Left hindlimb (tissue), 1 donor: ENCODE measurements at regions not wholly inside any gene's neighbourhood (a gene's known extent, or its start where the extent isn't known, plus 50 kb on each side); places are given as distances from the start of the nearest gene placed in this dataset.
A peak's percentile ranks its signal among the peaks of the same experiment; 100 is the strongest.

Experiments
- DNase-seq: peaks from one replicate; pipeline ENCODE4 v3.0.0-alpha.2; 2018

- no peak for DNase-seq
Measured at GRCh38 chr4:145427991-145428390, 53.7 kb upstream of the SMAD1 start.

- DNase-seq: no peak
Measured at GRCh38 chr4:145427221-145427620, 54.4 kb upstream of the SMAD1 start.

- DNase-seq: no peak
Measured at GRCh38 chr4:145423017-145423708, 58.5 kb upstream of the SMAD1 start.

- DNase-seq: no peak
Measured at GRCh38 chr4:145420595-145421214, 60.9 kb upstream of the SMAD1 start.

GRCh38 chr4:145418739-145419138 lies 62.9 kb upstream of the SMAD1 start:
- no peak for DNase-seq

- DNase-seq: no peak
Measured at GRCh38 chr4:145417348-145418130, 64.1 kb upstream of the SMAD1 start.

GRCh38 chr4:145414841-145415240 lies 66.8 kb upstream of the SMAD1 start:
- no peak for DNase-seq

- DNase-seq: no peak
Measured at GRCh38 chr4:145414226-145414625, 67.4 kb upstream of the SMAD1 start.

GRCh38 chr4:145406970-145407369 lies 74.7 kb upstream of the SMAD1 start:
- no peak for DNase-seq

GRCh38 chr4:145404761-145405160 lies 76.9 kb upstream of the SMAD1 start:
- DNase-seq: peak; percentile 47

- DNase-seq: no peak
Measured at GRCh38 chr4:145396581-145396980, 85.1 kb upstream of the SMAD1 start.

GRCh38 chr4:145390571-145390970 lies 91.1 kb upstream of the SMAD1 start:
- DNase-seq: no peak

GRCh38 chr4:145389550-145389949 lies 92.1 kb upstream of the SMAD1 start:
- no peak for DNase-seq

GRCh38 chr4:145388043-145388442 lies 93.6 kb upstream of the SMAD1 start:
- DNase-seq: no peak

GRCh38 chr4:145387079-145387478 lies 94.6 kb upstream of the SMAD1 start:
- no peak for DNase-seq

GRCh38 chr4:145381163-145381562 lies 100.5 kb upstream of the SMAD1 start:
- DNase-seq: no peak

GRCh38 chr4:145380123-145380522 lies 101.5 kb upstream of the SMAD1 start:
- DNase-seq: no peak

GRCh38 chr4:145375416-145375815 lies 106.2 kb upstream of the SMAD1 start:
- no peak for DNase-seq

GRCh38 chr4:145352438-145353145 lies 129.1 kb upstream of the SMAD1 start:
- DNase-seq: peak; percentile 32

GRCh38 chr4:145351922-145352321 lies 129.7 kb upstream of the SMAD1 start:
- no peak for DNase-seq

GRCh38 chr4:145351162-145351561 lies 130.5 kb upstream of the SMAD1 start:
- no peak for DNase-seq

GRCh38 chr4:145348291-145348690 lies 133.4 kb upstream of the SMAD1 start:
- no peak for DNase-seq

- DNase-seq: no peak
Measured at GRCh38 chr4:145347684-145348083, 134.0 kb upstream of the SMAD1 start.
